ENCODE measurements at regions not wholly inside any gene's neighbourhood (a gene's known extent, or its start where the extent isn't known, plus 50 kb on each side); places are given as distances from the start of the nearest gene placed in this dataset.

- H3K27ac ChIP-seq, result no peak overlapping the region
- DNase-seq, result peak in 1 of 2 donors; percentile 55
- no peak overlapping the region for H3K4me3 ChIP-seq
- no peaks in the 10 kb centered on the region for H3K27me3 ChIP-seq
- 70 to 80% methylated on average over 7 to 8 of the region's 8 CpGs for WGBS, 2 donors
- TF ChIP-seq CTCF (IDR thresholded peaks at IDR 0.05), result no peak
- no peak for TF ChIP-seq POLR2A (IDR thresholded peaks at IDR 0.05)
- no peak for TF ChIP-seq POLR2AphosphoS5 (IDR thresholded peaks at IDR 0.05)
- TF ChIP-seq EP300 (IDR thresholded peaks at IDR 0.05), result no peak
- no peaks in the 10 kb centered on the region for H3K4me1 ChIP-seq
- no peaks in the 10 kb centered on the region for H3K36me3 ChIP-seq
- no peaks in the 10 kb centered on the region for H3K9me3 ChIP-seq
- peak; percentile 17 to 20 for ATAC-seq (ENCODE audit: low FRiP score in 2 of 2)
Observed at GRCh38 chr4:159723341-159724048, 620.6 kb downstream of the RAPGEF2 start.

GRCh38 chr4:159725571-159725970 is 622.7 kb downstream of the RAPGEF2 start:
- Histone ChIP-seq H3K4me1 (no peaks in the 10 kb centered on the region), H3K4me3 (no peak overlapping the region), H3K27me3 (no peaks in the 10 kb centered on the region), H3K36me3 (no peaks in the 10 kb centered on the region), H3K9me3 (no peaks in the 10 kb centered on the region), H3K27ac (no peak overlapping the region)
- TF ChIP-seq EP300 (IDR thresholded peaks at IDR 0.05) (no peak), POLR2AphosphoS5 (IDR thresholded peaks at IDR 0.05) (no peak), POLR2A (IDR thresholded peaks at IDR 0.05) (no peak), CTCF (IDR thresholded peaks at IDR 0.05) (no peak)
- no peak for ATAC-seq (ENCODE audit: low FRiP score in 2 of 2)
- DNase-seq, result no peak
- 85 to 86% methylated on average over 1 of the region's 1 CpG for WGBS, 2 donors

- no peak for DNase-seq
- Histone ChIP-seq H3K27me3 (no peaks in the 10 kb centered on the region), H3K36me3 (no peaks in the 10 kb centered on the region), H3K4me3 (no peak overlapping the region), H3K9me3 (no peaks in the 10 kb centered on the region), H3K4me1 (no peaks in the 10 kb centered on the region), H3K27ac (no peak overlapping the region)
- 75 to 85% methylated on average over 6 of the region's 6 CpGs for WGBS, 2 donors
- TF ChIP-seq CTCF (IDR thresholded peaks at IDR 0.05), result no peak
- TF ChIP-seq POLR2AphosphoS5 (IDR thresholded peaks at IDR 0.05), result no peak
- no peak for TF ChIP-seq EP300 (IDR thresholded peaks at IDR 0.05)
- ATAC-seq (ENCODE audit: low FRiP score in 2 of 2), result no peak
Observed at GRCh38 chr4:159735281-159736207, 632.7 kb downstream of the RAPGEF2 start.

- Histone ChIP-seq H3K4me3 (no peak overlapping the region), H3K27me3 (no peaks in the 10 kb centered on the region), H3K36me3 (no peaks in the 10 kb centered on the region), H3K27ac (no peak overlapping the region), H3K4me1 (no peaks in the 10 kb centered on the region), H3K9me3 (no peaks in the 10 kb centered on the region)
- 74 to 79% methylated on average over 7 of the region's 7 CpGs for WGBS, 2 donors
- no peak for TF ChIP-seq POLR2AphosphoS5 (IDR thresholded peaks at IDR 0.05)
- no peak for TF ChIP-seq EP300 (IDR thresholded peaks at IDR 0.05)
- no peak for TF ChIP-seq POLR2A (IDR thresholded peaks at IDR 0.05)
- TF ChIP-seq CTCF (IDR thresholded peaks at IDR 0.05), result no peak
- ATAC-seq (ENCODE audit: low FRiP score in 2 of 2) (no peak), DNase-seq (no peak)
Observed at GRCh38 chr4:159736411-159736810, 633.5 kb downstream of the RAPGEF2 start.

Data from upper lobe of left lung (tissue), 6 donors.